HFFc6 (cell line): ENCODE measurements at regions not wholly inside any gene's neighbourhood (a gene's known extent, or its start where the extent isn't known, plus 50 kb on each side); places are given as distances from the start of the nearest gene placed in this dataset.

Source experiments
- DNase-seq: peaks from one replicate; pipeline ENCODE4 v3.0.0-alpha.2; 2018
- H3K27ac Mint-ChIP-seq: 2 replicates; pipeline ENCODE4 v1.8.0; 2020; ENCODE audit warnings: mild to moderate bottlenecking, mixed read lengths
- H3K27me3 Mint-ChIP-seq: 2 replicates; pipeline ENCODE4 v1.8.0; 2021; ENCODE audit warnings: mild to moderate bottlenecking, moderate library complexity, mixed read lengths; ENCODE audit not compliant: insufficient read depth
- H3K36me3 Mint-ChIP-seq: 2 replicates; pipeline ENCODE4 v1.8.0; 2021; ENCODE audit warnings: low read depth, mixed read lengths
- H3K4me1 Mint-ChIP-seq: 2 replicates; pipeline ENCODE4 v1.8.0; 2020; ENCODE audit warnings: low read depth, mixed read lengths
- H3K4me3 Mint-ChIP-seq: 2 replicates; pipeline ENCODE4 v1.8.0; 2020; ENCODE audit warnings: mild to moderate bottlenecking, moderate library complexity, mixed read lengths
- H3K9me3 Mint-ChIP-seq: 2 replicates; pipeline ENCODE4 v1.8.0; 2020; ENCODE audit warnings: mild to moderate bottlenecking, mixed read lengths
- CTCF ChIP-seq: fragments of 200-600 bp; sonication (generic); IDR thresholded peaks from 2 replicates; pipeline ENCODE4 v1.5.0; 2021; ENCODE audit warnings: antibody characterized with exemption, mild to moderate bottlenecking

DNA sequence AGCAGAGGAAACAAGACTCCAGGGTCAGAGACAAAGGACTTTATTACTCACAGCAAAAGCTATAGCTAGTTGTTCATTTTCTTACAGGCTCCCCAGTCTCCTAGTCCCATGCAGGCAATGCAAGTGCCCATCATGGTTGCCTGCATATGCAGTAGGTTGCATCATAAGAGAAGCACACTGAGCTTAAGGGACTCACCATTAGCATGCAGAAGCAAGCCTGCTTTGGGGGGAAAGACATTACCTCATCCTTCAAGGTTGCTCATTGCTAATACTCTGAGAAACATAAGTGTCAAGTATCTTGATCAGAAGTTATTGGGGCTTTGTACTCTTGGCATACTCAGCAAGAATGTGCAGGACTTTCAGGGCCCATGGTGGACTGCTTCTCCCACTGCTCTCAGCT lies 114.6 kb upstream of the CCDC68 start:
- peaks cover 25% of the 10 kb centered on the region for H3K27me3 Mint-ChIP-seq
- no peak overlapping the region for H3K27ac Mint-ChIP-seq

GRCh38 chr18:55073116-55073515 lies 113.9 kb upstream of the CCDC68 start:
- Mint-ChIP-seq H3K27me3 (peaks cover 25% of the 10 kb centered on the region), H3K36me3 (no peaks in the 10 kb centered on the region), H3K4me1 (no peaks in the 10 kb centered on the region), H3K4me3 (no peak overlapping the region), H3K27ac (no peak overlapping the region), H3K9me3 (no peaks in the 10 kb centered on the region)
- no peak for DNase-seq
- no peak for TF ChIP-seq CTCF

More for the DNA sequence above, 114.6 kb upstream of the CCDC68 start:
- H3K36me3 Mint-ChIP-seq, result no peaks in the 10 kb centered on the region
- no peaks in the 10 kb centered on the region for H3K4me1 Mint-ChIP-seq
- no peak for TF ChIP-seq CTCF
- no peaks in the 10 kb centered on the region for H3K9me3 Mint-ChIP-seq
- no peak for DNase-seq
- H3K4me3 Mint-ChIP-seq, result no peak overlapping the region

- no peak for TF ChIP-seq CTCF
- DNase-seq, result no peak
- Mint-ChIP-seq H3K9me3 (no peaks in the 10 kb centered on the region), H3K4me3 (no peak overlapping the region), H3K27ac (no peak overlapping the region), H3K36me3 (no peaks in the 10 kb centered on the region), H3K27me3 (peaks cover 25% of the 10 kb centered on the region), H3K4me1 (no peaks in the 10 kb centered on the region)
Measured at GRCh38 chr18:55072698-55073097, 113.4 kb upstream of the CCDC68 start.

DNA sequence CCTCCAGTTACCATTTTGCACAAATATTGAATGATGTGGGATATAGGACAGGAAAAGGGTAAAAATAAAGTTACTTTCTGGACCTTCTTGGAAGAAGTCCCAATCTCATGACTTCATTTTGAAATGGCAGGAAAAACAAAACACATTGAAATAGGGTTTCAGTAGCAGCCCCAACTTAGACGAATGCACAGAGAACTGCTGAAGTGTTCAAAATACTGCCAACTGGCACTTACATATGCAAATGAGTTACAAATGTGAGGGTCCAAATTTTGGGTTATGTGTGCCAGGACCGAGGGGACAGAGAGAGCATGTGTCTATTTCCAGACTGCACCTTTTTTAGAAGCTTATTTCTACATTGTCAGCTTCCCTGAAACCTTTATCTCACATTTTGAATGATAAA lies 112.9 kb upstream of the CCDC68 start:
- no peak overlapping the region for H3K27ac Mint-ChIP-seq
- no peak for DNase-seq
- no peaks in the 10 kb centered on the region for H3K9me3 Mint-ChIP-seq
- H3K27me3 Mint-ChIP-seq, result peaks cover 22% of the 10 kb centered on the region
- H3K36me3 Mint-ChIP-seq, result no peaks in the 10 kb centered on the region
- H3K4me3 Mint-ChIP-seq, result no peak overlapping the region
- no peak for TF ChIP-seq CTCF
- H3K4me1 Mint-ChIP-seq, result no peaks in the 10 kb centered on the region

- TF ChIP-seq CTCF, result no peak
- no peak for DNase-seq
- H3K27me3 Mint-ChIP-seq, result peaks cover 19% of the 10 kb centered on the region; the same call in 1 of the 2 replicates
- no peaks in the 10 kb centered on the region for H3K36me3 Mint-ChIP-seq
- no peaks in the 10 kb centered on the region for H3K9me3 Mint-ChIP-seq
- no peaks in the 10 kb centered on the region for H3K4me1 Mint-ChIP-seq
- no peak overlapping the region for H3K4me3 Mint-ChIP-seq
- H3K27ac Mint-ChIP-seq, result no peak overlapping the region
Measured at GRCh38 chr18:55069497-55069896, 110.2 kb upstream of the CCDC68 start.

- H3K4me3 Mint-ChIP-seq, result no peak overlapping the region
- no peak overlapping the region for H3K27ac Mint-ChIP-seq
- H3K4me1 Mint-ChIP-seq, result no peaks in the 10 kb centered on the region
- peaks cover 4% of the 10 kb centered on the region; the same call in 1 of the 2 replicates for H3K27me3 Mint-ChIP-seq
- no peaks in the 10 kb centered on the region for H3K9me3 Mint-ChIP-seq
- no peak for DNase-seq
- no peaks in the 10 kb centered on the region for H3K36me3 Mint-ChIP-seq
- no peak for TF ChIP-seq CTCF
Measured at GRCh38 chr18:55064760-55065159, 105.5 kb upstream of the CCDC68 start.
